Stimulated activated CD4-positive, alpha-beta T cell treated with anti-CD3 and anti-CD28 coated beads, Interleukin-4, amount 100 ng/mL, for 24 hours (primary cell): ENCODE measurements at regions not wholly inside any gene's neighbourhood (a gene's known extent, or its start where the extent isn't known, plus 50 kb on each side); places are given as distances from the start of the nearest gene placed in this dataset.

Experiments
- DNase-seq: peaks from one replicate; pipeline ENCODE4 v3.0.0-alpha.2; 2020

- DNase-seq, result no peak
Observed at GRCh38 chr1:112040891-112041740, 51.6 kb upstream of the KCND3 start.

GRCh38 chr1:112043901-112044300 is 54.4 kb upstream of the KCND3 start:
- DNase-seq, result no peak

- no peak for DNase-seq
Observed at GRCh38 chr1:112044745-112045144, 55.3 kb upstream of the KCND3 start.

DNA sequence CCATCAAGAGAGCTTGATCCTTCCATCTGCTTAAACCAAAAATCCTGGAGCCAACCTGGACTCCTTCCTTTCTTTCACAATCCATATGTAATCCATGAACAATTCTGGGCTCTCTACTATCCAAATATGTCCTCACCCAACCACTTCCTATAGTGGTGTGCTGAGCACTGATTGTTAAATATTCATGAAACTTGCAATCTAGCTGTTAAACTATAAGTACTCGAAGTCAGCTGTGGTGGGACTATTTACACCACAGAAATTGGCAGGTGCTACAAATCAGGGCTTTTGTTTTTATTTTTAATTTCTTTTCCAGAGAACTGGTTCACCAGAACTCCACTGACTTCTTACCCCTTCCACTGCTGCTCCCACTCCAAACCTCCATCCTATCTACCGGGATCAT is 57.2 kb upstream of the KCND3 start:
- no peak for DNase-seq

GRCh38 chr1:112048421-112048820 is 59.0 kb upstream of the KCND3 start:
- DNase-seq, result no peak

DNA sequence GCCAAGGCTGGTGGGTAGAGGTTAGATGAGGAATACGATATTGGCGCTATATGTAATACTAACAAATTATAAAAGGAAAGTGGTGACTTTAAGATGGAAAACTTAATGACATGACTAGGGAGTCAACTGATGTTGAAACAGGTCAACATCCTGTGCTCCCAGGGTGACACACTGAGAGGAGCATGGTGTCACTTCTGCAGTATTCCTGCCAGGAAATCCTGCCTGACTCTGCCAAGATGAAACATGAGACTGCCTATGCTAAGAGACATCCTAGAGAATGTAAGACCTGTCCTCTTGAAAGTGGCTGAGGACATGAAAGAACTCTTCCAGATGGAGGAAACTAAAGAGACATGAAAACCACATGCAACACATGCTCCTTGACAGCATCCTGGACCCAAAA is 65.0 kb upstream of the KCND3 start:
- DNase-seq, result no peak

DNA sequence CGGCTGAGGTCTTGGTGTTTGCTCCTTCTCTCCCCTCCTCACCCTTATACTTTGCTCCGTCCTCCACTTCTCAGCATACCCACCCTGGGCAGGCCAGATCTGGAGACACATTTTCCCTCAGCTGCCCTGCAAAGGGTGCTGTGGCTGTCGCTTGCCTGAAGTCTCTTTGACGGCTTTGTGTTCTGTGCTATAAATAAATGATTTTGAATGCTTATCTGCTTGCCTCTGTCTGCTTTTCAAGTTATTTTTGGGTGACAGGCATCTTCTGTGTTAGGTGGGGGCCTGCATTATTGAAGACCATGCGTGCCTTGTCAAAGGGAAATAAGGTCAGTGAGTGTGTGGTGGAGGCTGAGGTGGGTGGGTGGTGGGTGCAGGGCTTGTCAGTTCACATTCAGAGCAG is 66.9 kb upstream of the KCND3 start:
- no peak for DNase-seq

DNA sequence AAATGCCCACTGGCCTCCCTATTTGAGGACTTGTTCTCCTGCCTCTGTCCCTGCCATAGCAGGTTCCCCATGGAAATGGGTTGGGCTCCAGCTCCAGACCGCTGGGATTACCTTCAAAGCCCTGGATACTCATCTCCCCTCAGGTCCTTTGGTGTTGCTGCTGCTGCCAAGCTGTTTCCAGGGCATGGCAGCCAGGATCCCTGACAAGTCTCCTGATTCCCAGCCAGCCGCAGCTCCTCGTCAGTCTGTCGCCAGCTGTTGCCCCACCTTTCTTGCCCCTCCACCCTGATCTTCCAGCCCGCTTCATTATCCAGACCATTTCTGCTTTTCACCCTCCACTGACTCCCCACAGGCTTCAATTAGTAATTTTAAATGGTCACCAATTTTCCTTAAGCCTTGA is 68.3 kb upstream of the KCND3 start:
- DNase-seq, result no peak

- DNase-seq, result no peak
Observed at GRCh38 chr1:112058815-112059450, 69.5 kb upstream of the KCND3 start.

GRCh38 chr1:112059679-112060078 is 70.2 kb upstream of the KCND3 start:
- DNase-seq, result no peak

GRCh38 chr1:112060261-112060660 is 70.8 kb upstream of the KCND3 start:
- DNase-seq, result no peak

DNA sequence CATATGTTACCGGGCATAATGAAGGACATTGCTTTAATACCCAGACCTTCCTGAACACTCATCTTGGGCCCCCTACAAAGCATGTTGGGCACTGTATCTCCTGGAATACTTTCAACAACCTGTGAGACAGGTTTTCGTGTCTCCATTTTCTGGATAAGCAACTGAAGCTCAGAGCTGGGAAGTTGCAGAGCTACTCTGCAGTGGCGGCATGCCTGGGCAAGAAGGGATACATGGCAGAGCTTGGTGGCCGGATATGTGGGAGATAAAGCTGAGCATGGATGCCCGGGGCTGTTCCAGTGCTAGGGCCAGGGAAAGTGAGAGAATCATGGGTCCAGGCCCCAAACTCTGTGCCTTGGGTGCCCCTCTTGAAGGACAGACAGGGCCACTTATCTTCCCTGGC is 71.6 kb upstream of the KCND3 start:
- no peak for DNase-seq

- no peak for DNase-seq
Observed at GRCh38 chr1:112061901-112062320, 72.4 kb upstream of the KCND3 start.

DNA sequence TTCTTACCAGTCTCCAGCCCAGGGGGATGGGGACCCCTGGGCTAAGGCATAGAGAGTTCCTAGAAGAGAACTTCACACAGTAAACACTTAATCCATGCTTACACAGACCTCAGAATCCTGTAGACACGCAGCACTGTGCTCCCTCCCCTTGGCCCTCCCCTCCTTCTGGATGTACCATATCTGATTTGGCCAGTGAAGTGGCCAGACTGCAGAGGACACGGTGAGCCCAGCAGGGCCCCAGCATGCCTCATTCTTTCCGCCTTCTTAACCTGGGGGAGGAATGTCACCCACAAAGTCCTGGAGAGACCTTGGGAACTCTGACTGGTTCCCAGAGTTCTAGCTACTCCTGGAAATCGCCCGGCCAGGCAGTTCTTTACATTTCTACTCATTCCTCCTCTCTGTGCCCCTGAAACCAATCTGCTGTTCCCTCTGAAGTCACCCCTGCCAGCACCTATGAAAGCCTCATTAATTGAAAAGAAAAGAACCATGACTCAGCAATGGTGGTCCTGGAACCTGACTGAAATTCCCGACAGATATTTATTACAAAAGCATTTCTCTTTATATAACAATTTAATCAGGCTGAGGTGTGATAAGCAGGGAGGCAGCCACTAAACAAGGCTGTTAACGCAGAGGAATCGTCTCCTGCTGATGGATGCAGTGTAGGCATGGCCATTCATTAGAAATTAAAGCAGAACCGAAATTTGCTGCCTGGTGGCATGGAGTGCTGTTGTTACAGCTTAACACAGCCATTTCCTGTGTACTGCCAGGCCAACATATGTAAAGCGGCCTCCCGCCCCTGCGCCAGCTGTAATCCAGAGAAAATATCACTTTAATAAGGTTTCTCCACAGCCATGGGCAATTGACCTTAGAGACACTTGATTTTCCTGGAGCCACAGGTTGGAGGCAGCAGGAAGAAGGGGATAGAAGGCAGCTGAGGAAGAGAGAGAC is 74.6 kb upstream of the KCND3 start:
- DNase-seq, result no peak

DNA sequence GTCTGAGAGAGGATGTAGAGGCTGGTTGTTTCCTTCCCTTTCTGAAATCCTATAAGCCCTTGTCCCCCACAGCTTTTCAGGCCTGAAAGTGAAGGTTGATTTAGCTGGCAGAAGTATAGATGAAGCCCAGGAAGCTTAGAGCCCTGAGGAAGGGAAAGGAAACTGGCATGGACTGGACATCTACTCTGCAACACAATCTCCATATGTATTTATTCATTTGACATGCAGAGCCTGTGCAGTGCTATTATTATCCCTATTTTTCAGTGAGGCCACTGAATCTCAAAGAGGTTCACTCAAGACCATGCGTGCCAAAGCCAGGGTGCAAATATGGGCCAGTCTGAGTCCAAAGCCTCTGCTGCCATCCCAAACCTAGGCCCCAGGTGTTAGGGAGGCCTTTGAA is 78.5 kb upstream of the KCND3 start:
- no peak for DNase-seq

DNA sequence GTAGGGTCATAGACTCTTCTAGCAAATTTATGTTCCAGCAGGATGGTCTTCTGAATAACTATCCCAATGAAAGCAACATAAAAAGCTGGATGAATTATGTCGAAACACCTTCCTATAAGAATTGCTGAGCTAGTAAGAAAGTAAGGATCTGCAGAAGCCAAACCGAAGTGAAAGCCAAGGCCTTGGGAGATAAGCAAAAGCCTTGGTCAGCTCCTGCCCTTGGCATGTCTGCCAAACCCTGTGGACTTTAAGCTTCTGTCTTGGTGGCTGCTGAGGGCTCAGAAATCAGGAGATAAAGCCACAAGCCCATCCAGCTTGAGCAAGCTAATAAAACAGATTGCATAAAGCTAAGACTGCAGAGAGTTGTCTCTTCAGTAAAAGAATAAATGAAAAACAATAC is 81.2 kb upstream of the KCND3 start:
- no peak for DNase-seq

- no peak for DNase-seq
Observed at GRCh38 chr1:112074711-112075110, 85.2 kb upstream of the KCND3 start.

GRCh38 chr1:112075566-112075965 is 86.1 kb upstream of the KCND3 start:
- no peak for DNase-seq

DNA sequence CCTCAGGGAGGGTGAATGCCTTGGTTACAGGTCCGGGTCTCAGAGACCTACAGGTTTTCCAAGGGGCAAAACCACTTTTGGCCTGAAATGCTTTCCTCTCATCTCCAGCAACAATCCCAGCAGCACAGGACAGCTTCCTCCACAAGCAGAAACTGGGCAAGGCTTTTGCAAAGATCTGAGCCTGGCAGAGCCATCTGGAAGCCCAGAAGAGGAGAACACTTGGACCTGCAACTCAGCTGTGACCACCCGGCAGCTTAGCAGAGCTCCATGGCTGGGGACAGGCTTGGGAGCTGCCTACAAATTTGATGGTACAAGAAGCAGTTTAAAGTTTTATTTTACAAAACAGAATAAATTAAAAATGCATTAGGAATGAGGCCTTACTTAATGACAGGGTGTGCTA is 90.0 kb upstream of the KCND3 start:
- DNase-seq, result no peak

DNA sequence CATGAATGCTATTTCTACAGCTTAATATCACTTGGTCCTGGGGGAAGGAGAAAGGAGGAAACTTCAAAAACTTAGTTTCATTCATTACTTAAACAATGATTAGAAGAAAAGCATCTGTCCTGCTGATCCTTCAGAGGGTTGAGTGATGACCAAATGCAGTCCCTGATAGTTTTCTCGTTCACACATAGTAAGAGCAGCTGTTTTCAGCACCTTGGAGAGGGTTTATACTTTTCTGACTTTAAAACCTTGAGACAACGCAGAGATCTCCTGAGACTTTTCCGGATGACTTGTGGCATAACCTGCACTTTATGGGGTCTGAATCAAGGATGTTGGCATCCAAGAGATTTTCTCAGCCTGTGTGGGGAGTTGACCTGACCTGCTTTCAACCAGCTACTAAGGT is 94.0 kb upstream of the KCND3 start:
- DNase-seq, result no peak

GRCh38 chr1:112092656-112093371 is 103.3 kb upstream of the KCND3 start:
- no peak for DNase-seq

DNA sequence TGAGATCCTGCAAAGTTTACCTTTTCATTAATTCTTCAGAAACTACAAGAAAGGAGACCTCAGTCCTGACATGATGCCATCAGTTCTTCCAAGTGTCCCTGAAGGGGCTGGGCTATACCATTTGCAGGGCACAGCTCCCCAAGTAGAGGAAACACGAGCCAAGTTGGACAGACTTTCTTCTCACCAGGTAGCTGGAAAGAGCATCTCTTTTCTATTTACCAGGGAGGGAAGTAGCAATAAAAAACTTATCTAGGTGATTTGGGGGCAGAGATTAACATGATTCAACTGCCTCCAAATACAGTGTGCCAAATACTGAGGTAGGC is 103.9 kb upstream of the KCND3 start:
- no peak for DNase-seq

- DNase-seq, result no peak
Observed at GRCh38 chr1:112099979-112100378, 110.5 kb upstream of the KCND3 start.
